ENCODE measurements at regions not wholly inside any gene's neighbourhood (a gene's known extent, or its start where the extent isn't known, plus 50 kb on each side); places are given as distances from the start of the nearest gene placed in this dataset.

GRCh38 chr6:113596387-113597230 is 260.5 kb upstream of the MARCKS start:
- H3K4me3 ChIP-seq (ENCODE audit: low read depth, low read length): no peak overlapping the region
- DNase-seq (ENCODE audit: low read depth): peak; percentile 17
- TF ChIP-seq, protein P1, sequence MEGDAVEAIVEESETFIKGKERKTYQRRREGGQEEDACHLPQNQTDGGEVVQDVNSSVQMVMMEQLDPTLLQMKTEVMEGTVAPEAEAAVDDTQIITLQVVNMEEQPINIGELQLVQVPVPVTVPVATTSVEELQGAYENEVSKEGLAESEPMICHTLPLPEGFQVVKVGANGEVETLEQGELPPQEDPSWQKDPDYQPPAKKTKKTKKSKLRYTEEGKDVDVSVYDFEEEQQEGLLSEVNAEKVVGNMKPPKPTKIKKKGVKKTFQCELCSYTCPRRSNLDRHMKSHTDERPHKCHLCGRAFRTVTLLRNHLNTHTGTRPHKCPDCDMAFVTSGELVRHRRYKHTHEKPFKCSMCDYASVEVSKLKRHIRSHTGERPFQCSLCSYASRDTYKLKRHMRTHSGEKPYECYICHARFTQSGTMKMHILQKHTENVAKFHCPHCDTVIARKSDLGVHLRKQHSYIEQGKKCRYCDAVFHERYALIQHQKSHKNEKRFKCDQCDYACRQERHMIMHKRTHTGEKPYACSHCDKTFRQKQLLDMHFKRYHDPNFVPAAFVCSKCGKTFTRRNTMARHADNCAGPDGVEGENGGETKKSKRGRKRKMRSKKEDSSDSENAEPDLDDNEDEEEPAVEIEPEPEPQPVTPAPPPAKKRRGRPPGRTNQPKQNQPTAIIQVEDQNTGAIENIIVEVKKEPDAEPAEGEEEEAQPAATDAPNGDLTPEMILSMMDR (IDR thresholded peaks at IDR 0.05; ENCODE audit: insufficient read depth, low read depth, low read length, missing control alignments): no peak

- peak; percentile 35 for DNase-seq (ENCODE audit: low read depth)
- TF ChIP-seq, protein P1 (IDR thresholded peaks at IDR 0.05; ENCODE audit: insufficient read depth, low read depth, low read length, missing control alignments): no peak
- H3K4me3 ChIP-seq (ENCODE audit: low read depth, low read length): no peak overlapping the region
Observed at GRCh38 chr6:113597231-113597583, 259.9 kb upstream of the MARCKS start.

GRCh38 chr6:113598786-113599185 is 258.4 kb upstream of the MARCKS start:
- TF ChIP-seq, protein P1 (IDR thresholded peaks at IDR 0.05; ENCODE audit: insufficient read depth, low read depth, low read length, missing control alignments): no peak
- DNase-seq (ENCODE audit: low read depth): no peak
- no peak overlapping the region for H3K4me3 ChIP-seq (ENCODE audit: low read depth, low read length)

GRCh38 chr6:113599444-113599843 is 257.7 kb upstream of the MARCKS start:
- DNase-seq (ENCODE audit: low read depth): no peak
- no peak overlapping the region for H3K4me3 ChIP-seq (ENCODE audit: low read depth, low read length)
- TF ChIP-seq, protein P1 (IDR thresholded peaks at IDR 0.05; ENCODE audit: insufficient read depth, low read depth, low read length, missing control alignments): no peak

GRCh38 chr6:113600551-113601339 is 256.4 kb upstream of the MARCKS start:
- no peak overlapping the region for H3K4me3 ChIP-seq (ENCODE audit: low read depth, low read length)
- TF ChIP-seq, protein P1 (IDR thresholded peaks at IDR 0.05; ENCODE audit: insufficient read depth, low read depth, low read length, missing control alignments): no peak
- peak; percentile 8 for DNase-seq (ENCODE audit: low read depth)

GRCh38 chr6:113607821-113608545 is 249.2 kb upstream of the MARCKS start:
- DNase-seq (ENCODE audit: low read depth): no peak
- TF ChIP-seq, protein P1 (IDR thresholded peaks at IDR 0.05; ENCODE audit: insufficient read depth, low read depth, low read length, missing control alignments): no peak
- H3K4me3 ChIP-seq (ENCODE audit: low read depth, low read length): no peak overlapping the region

Data from GM12865 (cell line).